ENCODE measurements at regions not wholly inside any gene's neighbourhood (a gene's known extent, or its start where the extent isn't known, plus 50 kb on each side); places are given as distances from the start of the nearest gene placed in this dataset.

- no peak for TF ChIP-seq CTCF (IDR thresholded peaks at IDR 0.05)
- TF ChIP-seq POLR2A (IDR thresholded peaks at IDR 0.05): no peak
Observed at GRCh38 chr16:72480911-72481310, 309.0 kb upstream of the PMFBP1 start.

All from right lobe of liver (tissue), 4 donors.